ENCODE measurements at regions not wholly inside any gene's neighbourhood (a gene's known extent, or its start where the extent isn't known, plus 50 kb on each side); places are given as distances from the start of the nearest gene placed in this dataset.

DNA sequence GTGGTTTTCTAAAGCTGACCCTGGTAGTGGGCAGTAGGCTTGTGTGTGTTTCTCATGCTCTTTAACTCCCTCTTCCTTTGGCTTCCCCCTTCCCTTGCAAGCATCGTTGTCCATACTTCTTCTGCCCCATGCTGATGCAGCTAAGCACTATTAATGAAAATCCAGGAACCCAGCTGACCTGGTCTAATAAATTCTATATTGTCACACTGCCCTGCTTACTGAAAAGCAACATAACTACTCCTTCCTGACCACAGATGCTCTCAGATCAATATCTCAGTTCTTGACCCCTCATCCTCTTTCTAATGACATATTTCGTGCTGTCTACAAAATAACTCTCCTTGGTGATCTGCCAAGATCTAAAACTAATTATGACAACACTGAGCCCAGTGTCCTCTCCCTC lies 405.5 kb downstream of the EFNA5 start:
- TF ChIP-seq, protein P1, sequence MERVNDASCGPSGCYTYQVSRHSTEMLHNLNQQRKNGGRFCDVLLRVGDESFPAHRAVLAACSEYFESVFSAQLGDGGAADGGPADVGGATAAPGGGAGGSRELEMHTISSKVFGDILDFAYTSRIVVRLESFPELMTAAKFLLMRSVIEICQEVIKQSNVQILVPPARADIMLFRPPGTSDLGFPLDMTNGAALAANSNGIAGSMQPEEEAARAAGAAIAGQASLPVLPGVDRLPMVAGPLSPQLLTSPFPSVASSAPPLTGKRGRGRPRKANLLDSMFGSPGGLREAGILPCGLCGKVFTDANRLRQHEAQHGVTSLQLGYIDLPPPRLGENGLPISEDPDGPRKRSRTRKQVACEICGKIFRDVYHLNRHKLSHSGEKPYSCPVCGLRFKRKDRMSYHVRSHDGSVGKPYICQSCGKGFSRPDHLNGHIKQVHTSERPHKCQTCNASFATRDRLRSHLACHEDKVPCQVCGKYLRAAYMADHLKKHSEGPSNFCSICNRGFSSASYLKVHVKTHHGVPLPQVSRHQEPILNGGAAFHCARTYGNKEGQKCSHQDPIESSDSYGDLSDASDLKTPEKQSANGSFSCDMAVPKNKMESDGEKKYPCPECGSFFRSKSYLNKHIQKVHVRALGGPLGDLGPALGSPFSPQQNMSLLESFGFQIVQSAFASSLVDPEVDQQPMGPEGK (CRISPR knock-in tag; IDR thresholded peaks at IDR 0.05; ENCODE audit: borderline replicate concordance): no peak
- TF ChIP-seq ZNF70 (CRISPR knock-in tag; IDR thresholded peaks at IDR 0.05): no peak
- TF ChIP-seq, protein P2, sequence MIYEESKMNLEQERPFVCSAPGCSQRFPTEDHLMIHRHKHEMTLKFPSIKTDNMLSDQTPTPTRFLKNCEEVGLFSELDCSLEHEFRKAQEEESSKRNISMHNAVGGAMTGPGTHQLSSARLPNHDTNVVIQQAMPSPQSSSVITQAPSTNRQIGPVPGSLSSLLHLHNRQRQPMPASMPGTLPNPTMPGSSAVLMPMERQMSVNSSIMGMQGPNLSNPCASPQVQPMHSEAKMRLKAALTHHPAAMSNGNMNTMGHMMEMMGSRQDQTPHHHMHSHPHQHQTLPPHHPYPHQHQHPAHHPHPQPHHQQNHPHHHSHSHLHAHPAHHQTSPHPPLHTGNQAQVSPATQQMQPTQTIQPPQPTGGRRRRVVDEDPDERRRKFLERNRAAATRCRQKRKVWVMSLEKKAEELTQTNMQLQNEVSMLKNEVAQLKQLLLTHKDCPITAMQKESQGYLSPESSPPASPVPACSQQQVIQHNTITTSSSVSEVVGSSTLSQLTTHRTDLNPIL (CRISPR knock-in tag; IDR thresholded peaks at IDR 0.05; ENCODE audit: low read depth): no peak
- no peak for TF ChIP-seq TCF4 (CRISPR knock-in tag; IDR thresholded peaks at IDR 0.05; ENCODE audit: borderline replicate concordance)
- no peak for TF ChIP-seq BACH2 (CRISPR knock-in tag; IDR thresholded peaks at IDR 0.05; ENCODE audit: borderline replicate concordance)
- no peak for TF ChIP-seq ZC3H10 (CRISPR knock-in tag; IDR thresholded peaks at IDR 0.05)
- no peak for TF ChIP-seq ZFP30 (CRISPR knock-in tag; IDR thresholded peaks at IDR 0.05)
- no peak for TF ChIP-seq RARB (CRISPR knock-in tag; IDR thresholded peaks at IDR 0.05)
- no peak for TF ChIP-seq CSDC2 (CRISPR knock-in tag; IDR thresholded peaks at IDR 0.05)
- TF ChIP-seq PPARA (CRISPR knock-in tag; IDR thresholded peaks at IDR 0.05; ENCODE audit: borderline replicate concordance): no peak
- TF ChIP-seq, protein P3, sequence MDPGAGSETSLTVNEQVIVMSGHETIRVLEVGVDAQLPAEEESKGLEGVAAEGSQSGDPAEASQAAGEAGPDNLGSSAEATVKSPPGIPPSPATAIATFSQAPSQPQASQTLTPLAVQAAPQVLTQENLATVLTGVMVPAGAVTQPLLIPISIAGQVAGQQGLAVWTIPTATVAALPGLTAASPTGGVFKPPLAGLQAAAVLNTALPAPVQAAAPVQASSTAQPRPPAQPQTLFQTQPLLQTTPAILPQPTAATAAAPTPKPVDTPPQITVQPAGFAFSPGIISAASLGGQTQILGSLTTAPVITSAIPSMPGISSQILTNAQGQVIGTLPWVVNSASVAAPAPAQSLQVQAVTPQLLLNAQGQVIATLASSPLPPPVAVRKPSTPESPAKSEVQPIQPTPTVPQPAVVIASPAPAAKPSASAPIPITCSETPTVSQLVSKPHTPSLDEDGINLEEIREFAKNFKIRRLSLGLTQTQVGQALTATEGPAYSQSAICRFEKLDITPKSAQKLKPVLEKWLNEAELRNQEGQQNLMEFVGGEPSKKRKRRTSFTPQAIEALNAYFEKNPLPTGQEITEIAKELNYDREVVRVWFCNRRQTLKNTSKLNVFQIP (CRISPR knock-in tag; IDR thresholded peaks at IDR 0.05; ENCODE audit: borderline replicate concordance, low read depth): no peak
- no peak for TF ChIP-seq ZNF8 (CRISPR knock-in tag; IDR thresholded peaks at IDR 0.05)
- no peak for TF ChIP-seq ESRRG (CRISPR knock-in tag; IDR thresholded peaks at IDR 0.05)
